Mesenchymal stem cell (in vitro differentiated cells and primary cell): ENCODE measurements at regions not wholly inside any gene's neighbourhood (a gene's known extent, or its start where the extent isn't known, plus 50 kb on each side); places are given as distances from the start of the nearest gene placed in this dataset.
"Not testable (repeated sequence)": the region's sequence is repeated elsewhere in the genome, so short reads cannot be mapped to it uniquely, and the experiment has no call there.

ENCODE experiments used
- DNase-seq: peaks from one replicate; pipeline ENCODE4 v3.0.0-alpha.2; 2013
- H2AFZ ChIP-seq: one replicate; pipeline ENCODE4 v1.6.1; 2013; ENCODE audit warnings: low read depth, mild to moderate bottlenecking, control low read depth, inconsistent platforms, low read length, moderate library complexity
- H2AK5ac ChIP-seq: 2 replicates; pipeline ENCODE4 v1.6.1; 2013; ENCODE audit warnings: low read length, moderate library complexity, mild to moderate bottlenecking, inconsistent platforms; ENCODE audit not compliant: severe bottlenecking
- H2BK120ac ChIP-seq: one replicate; pipeline ENCODE4 v1.6.1; 2013; ENCODE audit warnings: low read depth, mild to moderate bottlenecking, inconsistent platforms, low read length, moderate library complexity
- H2BK12ac ChIP-seq, 2 experiments: one replicate each; pipeline ENCODE4 v1.6.1; 2013; ENCODE audit warnings: inconsistent platforms in 2 of 2, low read length in 2 of 2, mild to moderate bottlenecking in 2 of 2, moderate library complexity in 2 of 2, control low read depth in 1 of 2
- H2BK15ac ChIP-seq: one replicate; pipeline ENCODE4 v1.6.1; 2013; ENCODE audit warnings: mild to moderate bottlenecking, low read depth, inconsistent platforms; ENCODE audit not compliant: poor library complexity, severe bottlenecking
- H2BK5ac ChIP-seq: 2 replicates; pipeline ENCODE4 v1.6.1; 2013; ENCODE audit warnings: low read depth, mild to moderate bottlenecking, low read length, control low read depth, inconsistent platforms; ENCODE audit not compliant: poor library complexity, severe bottlenecking
- H3K14ac ChIP-seq, 2 experiments: one replicate each; pipeline ENCODE4 v1.6.1; 2013; ENCODE audit warnings: inconsistent platforms in 2 of 2, low read length in 2 of 2, control low read depth in 1 of 2, mild to moderate bottlenecking in 1 of 2, moderate library complexity in 1 of 2
- H3K18ac ChIP-seq, 2 experiments: one replicate each; pipeline ENCODE4 v1.6.1; 2013; ENCODE audit warnings: inconsistent platforms in 2 of 2, low read length in 2 of 2, control low read depth in 1 of 2, low read depth in 1 of 2, mild to moderate bottlenecking in 1 of 2
- H3K23ac ChIP-seq, 2 experiments: one replicate each; pipeline ENCODE4 v1.6.1; 2013; ENCODE audit warnings: inconsistent platforms in 2 of 2, low read length in 2 of 2, mild to moderate bottlenecking in 2 of 2, moderate library complexity in 2 of 2, control low read depth in 1 of 2
- H3K27ac ChIP-seq: 2 replicates; pipeline ENCODE4 v1.5.1; 2013; ENCODE audit warnings: mild to moderate bottlenecking, moderate library complexity, low read length, control low read depth, inconsistent platforms; ENCODE audit not compliant: poor library complexity, severe bottlenecking
- H3K27me3 ChIP-seq, 2 experiments: 2 replicates each; pipeline versions ENCODE4 v1.6.1 to v1.7.0; 2013; ENCODE audit warnings: low read length in 2 of 2, mild to moderate bottlenecking in 2 of 2, moderate library complexity in 2 of 2, control low read depth in 1 of 2, inconsistent platforms in 1 of 2; ENCODE audit not compliant: control insufficient read depth in 1 of 2, insufficient read depth in 1 of 2
- H3K36me3 ChIP-seq, 2 experiments: 2 replicates each; pipeline versions ENCODE4 v1.6.1 to v1.7.0; 2013; ENCODE audit warnings: low read length in 2 of 2, control low read depth in 1 of 2, inconsistent platforms in 1 of 2, low read depth in 1 of 2, mild to moderate bottlenecking in 1 of 2; ENCODE audit not compliant: insufficient read depth in 2 of 2, control insufficient read depth in 1 of 2
- H3K4ac ChIP-seq, 2 experiments: one replicate each; pipeline ENCODE4 v1.6.1; 2013; ENCODE audit warnings: inconsistent platforms in 2 of 2, low read length in 2 of 2, mild to moderate bottlenecking in 2 of 2, moderate library complexity in 2 of 2, control low read depth in 1 of 2, low read depth in 1 of 2
- H3K4me1 ChIP-seq: 2 replicates; pipeline ENCODE4 v1.6.1; 2013; ENCODE audit warnings: low read depth, low read length, control low read depth; ENCODE audit not compliant: control insufficient read depth, insufficient read depth
- H3K4me2 ChIP-seq: 2 replicates; pipeline ENCODE4 v1.6.1; 2013; ENCODE audit warnings: low read length, mild to moderate bottlenecking, inconsistent platforms; ENCODE audit not compliant: poor library complexity, severe bottlenecking
- H3K4me3 ChIP-seq, 2 experiments: 2 replicates each; pipeline versions ENCODE4 v1.5.1 to v1.7.0; 2013; ENCODE audit warnings: low read length in 2 of 2, mild to moderate bottlenecking in 2 of 2, control low read depth in 1 of 2, low read depth in 1 of 2; ENCODE audit not compliant: insufficient read depth in 1 of 2
- H3K79me1 ChIP-seq: replicated peaks from 2 replicates; pipeline ENCODE4 v1.6.1; 2013; ENCODE audit warnings: mild to moderate bottlenecking, control low read depth, low read length, inconsistent platforms; ENCODE audit not compliant: poor library complexity, severe bottlenecking
- H3K9ac ChIP-seq: 2 replicates; pipeline ENCODE4 v1.7.0; 2013; ENCODE audit warnings: mild to moderate bottlenecking, low read length, moderate library complexity
- H3K9me3 ChIP-seq: 2 replicates; pipeline ENCODE4 v1.7.0; 2013; ENCODE audit warnings: mild to moderate bottlenecking, low read length; ENCODE audit not compliant: control insufficient read depth
- H4K8ac ChIP-seq: one replicate; pipeline ENCODE4 v1.6.1; 2013; ENCODE audit warnings: inconsistent platforms, mild to moderate bottlenecking, low read length, moderate library complexity
- H4K91ac ChIP-seq: one replicate; pipeline ENCODE4 v1.6.1; 2013; ENCODE audit warnings: mild to moderate bottlenecking, low read length, inconsistent platforms
- WGBS: methylation state at CpG from one replicate; pipeline ENCODE4 v1.1.7; 2013; ENCODE audit warnings: mixed read lengths; 5-methylcytosine and 5-hydroxymethylcytosine counted together

GRCh38 chr6:27168108-27168507, 79.4 kb upstream of the PRSS16 start:
- H3K27ac ChIP-seq = peak overlapping the region; percentile 72
- H3K4me2 ChIP-seq = no peak overlapping the region
- H2BK5ac ChIP-seq = no peak overlapping the region
- no peak overlapping the region for H4K91ac ChIP-seq
- H2AFZ ChIP-seq = no peak overlapping the region
- no peaks in the 10 kb centered on the region for H3K9me3 ChIP-seq
- no peak overlapping the region for H3K18ac ChIP-seq
- no peak overlapping the region for H3K4me3 ChIP-seq
- DNase-seq = peak; percentile 30
- H3K36me3 ChIP-seq = no peaks in the 10 kb centered on the region
- no peak overlapping the region for H2BK12ac ChIP-seq
- 60% methylated on average over 1 of the region's 2 CpGs for WGBS
- peak overlapping the region; percentile 37 for H3K9ac ChIP-seq
- no peak overlapping the region for H3K23ac ChIP-seq
- no peak overlapping the region for H3K4ac ChIP-seq
- peaks cover 2% of the 10 kb centered on the region for H3K4me1 ChIP-seq
- H2AK5ac ChIP-seq = no peak overlapping the region
- no peak overlapping the region for H4K8ac ChIP-seq
- H3K79me1 ChIP-seq = no peaks in the 10 kb centered on the region
- no peak overlapping the region for H2BK120ac ChIP-seq
- no peak overlapping the region for H2BK15ac ChIP-seq
- no peak overlapping the region for H3K14ac ChIP-seq
- no peaks in the 10 kb centered on the region for H3K27me3 ChIP-seq

- no peak overlapping the region for H3K23ac ChIP-seq
- no peaks in the 10 kb centered on the region for H3K36me3 ChIP-seq
- H3K27ac ChIP-seq = peak overlapping the region; percentile 64
- H2BK5ac ChIP-seq = no peak overlapping the region
- peak overlapping the region in 1 of 2 experiments; percentile 26 for H3K4me3 ChIP-seq
- no peaks in the 10 kb centered on the region for H3K79me1 ChIP-seq
- H2BK12ac ChIP-seq = no peak overlapping the region
- WGBS = 42% methylated on average over 5 of the region's 5 CpGs
- H2AK5ac ChIP-seq = no peak overlapping the region
- H3K9me3 ChIP-seq = no peaks in the 10 kb centered on the region
- no peaks in the 10 kb centered on the region for H3K27me3 ChIP-seq
- peak; percentile 73 for DNase-seq
- H2AFZ ChIP-seq = no peak overlapping the region
- peak overlapping the region; percentile 7 for H3K4me2 ChIP-seq
- H4K8ac ChIP-seq = no peak overlapping the region
- H3K14ac ChIP-seq = no peak overlapping the region
- H3K9ac ChIP-seq = peak overlapping the region; percentile 37
- no peak overlapping the region for H3K18ac ChIP-seq
- no peak overlapping the region for H3K4ac ChIP-seq
- H2BK120ac ChIP-seq = no peak overlapping the region
- no peak overlapping the region for H2BK15ac ChIP-seq
- peaks cover 2% of the 10 kb centered on the region for H3K4me1 ChIP-seq
- H4K91ac ChIP-seq = no peak overlapping the region
These were observed 78.7 kb upstream of the PRSS16 start for GRCh38 chr6:27168586-27169443.

- H3K9ac ChIP-seq, H2BK120ac ChIP-seq, H3K4me1 ChIP-seq, H3K4me3 ChIP-seq, H3K23ac ChIP-seq, H2AK5ac ChIP-seq, H2BK5ac ChIP-seq, DNase-seq, H3K27ac ChIP-seq, H3K27me3 ChIP-seq, H4K8ac ChIP-seq, H3K36me3 ChIP-seq, H3K4me2 ChIP-seq, H3K14ac ChIP-seq, H3K18ac ChIP-seq, H3K79me1 ChIP-seq, H3K4ac ChIP-seq, H3K9me3 ChIP-seq, H2BK12ac ChIP-seq, H4K91ac ChIP-seq, H2AFZ ChIP-seq: not testable (repeated sequence)
- WGBS = 93% methylated on average over 15 of the region's 19 CpGs
- peak overlapping the region; percentile 48 for H2BK15ac ChIP-seq
These were observed 74.8 kb upstream of the PRSS16 start for GRCh38 chr6:27172524-27173231.

GRCh38 chr6:27173232-27173601, 74.3 kb upstream of the PRSS16 start:
- not testable (repeated sequence) for H3K4ac ChIP-seq, H3K18ac ChIP-seq, H3K27ac ChIP-seq, H3K4me1 ChIP-seq, H3K79me1 ChIP-seq, DNase-seq, H2AK5ac ChIP-seq, H3K4me2 ChIP-seq, H3K27me3 ChIP-seq, H2BK5ac ChIP-seq, H3K4me3 ChIP-seq, H2BK15ac ChIP-seq, H3K14ac ChIP-seq, H2BK120ac ChIP-seq, H3K23ac ChIP-seq, H3K36me3 ChIP-seq, H4K91ac ChIP-seq, H2AFZ ChIP-seq, H3K9ac ChIP-seq, H2BK12ac ChIP-seq, H3K9me3 ChIP-seq, H4K8ac ChIP-seq
- 100% methylated on average over 6 of the region's 8 CpGs for WGBS
